ENCODE measurements at regions not wholly inside any gene's neighbourhood (a gene's known extent, or its start where the extent isn't known, plus 50 kb on each side); places are given as distances from the start of the nearest gene placed in this dataset.
A peak's percentile ranks its signal among the peaks of the same experiment; 100 is the strongest.
"Not testable (repeated sequence)": the region's sequence is repeated elsewhere in the genome, so short reads cannot be mapped to it uniquely, and the experiment has no call there.

DNA sequence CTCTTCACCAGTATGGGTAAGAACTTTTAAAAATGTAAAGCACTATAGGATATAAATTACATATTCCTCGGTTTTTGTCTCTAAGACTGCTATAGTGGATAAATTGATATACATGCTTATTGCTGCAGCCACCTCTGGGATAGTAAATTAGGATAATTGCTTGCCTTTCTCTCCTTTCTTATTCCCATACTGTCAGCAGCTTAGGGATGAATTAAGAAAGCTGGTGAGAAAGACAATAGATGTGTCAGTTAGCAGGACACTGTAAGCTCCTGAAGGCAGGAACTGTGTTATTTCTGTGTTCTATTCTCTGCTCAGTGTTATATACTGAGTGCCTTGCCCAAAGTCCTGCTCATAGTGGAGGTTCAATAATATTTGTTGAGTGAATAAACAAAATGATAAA lies 828.6 kb upstream of the ACVR2A start:
- no peaks in the 10 kb centered on the region for H3K4me1 ChIP-seq (ENCODE audit: control insufficient read depth, insufficient read depth, low read length)
- no peaks in the 10 kb centered on the region for H3K36me3 ChIP-seq (ENCODE audit: insufficient read depth, low read length)
- no peak overlapping the region for H3K4me3 ChIP-seq (ENCODE audit: low read length)
- H3K9ac ChIP-seq (ENCODE audit: low read depth, low read length): no peak overlapping the region
- H3K27me3 ChIP-seq (ENCODE audit: control insufficient read depth, insufficient read depth, low read length): no peaks in the 10 kb centered on the region
- H3K4me2 ChIP-seq (ENCODE audit: low read length): no peak overlapping the region
- H3K9me3 ChIP-seq (replicated peaks; ENCODE audit: low read length): no peaks in the 10 kb centered on the region

GRCh38 chr2:147015591-147015990 lies 829.2 kb upstream of the ACVR2A start:
- no peak overlapping the region for H3K9ac ChIP-seq (ENCODE audit: low read depth, low read length)
- no peak overlapping the region for H3K4me3 ChIP-seq (ENCODE audit: low read length)
- no peak overlapping the region for H3K4me2 ChIP-seq (ENCODE audit: low read length)
- no peaks in the 10 kb centered on the region for H3K36me3 ChIP-seq (ENCODE audit: insufficient read depth, low read length)
- H3K9me3 ChIP-seq (replicated peaks; ENCODE audit: low read length): no peaks in the 10 kb centered on the region
- no peaks in the 10 kb centered on the region for H3K27me3 ChIP-seq (ENCODE audit: control insufficient read depth, insufficient read depth, low read length)
- H3K4me1 ChIP-seq (ENCODE audit: control insufficient read depth, insufficient read depth, low read length): no peaks in the 10 kb centered on the region

DNA sequence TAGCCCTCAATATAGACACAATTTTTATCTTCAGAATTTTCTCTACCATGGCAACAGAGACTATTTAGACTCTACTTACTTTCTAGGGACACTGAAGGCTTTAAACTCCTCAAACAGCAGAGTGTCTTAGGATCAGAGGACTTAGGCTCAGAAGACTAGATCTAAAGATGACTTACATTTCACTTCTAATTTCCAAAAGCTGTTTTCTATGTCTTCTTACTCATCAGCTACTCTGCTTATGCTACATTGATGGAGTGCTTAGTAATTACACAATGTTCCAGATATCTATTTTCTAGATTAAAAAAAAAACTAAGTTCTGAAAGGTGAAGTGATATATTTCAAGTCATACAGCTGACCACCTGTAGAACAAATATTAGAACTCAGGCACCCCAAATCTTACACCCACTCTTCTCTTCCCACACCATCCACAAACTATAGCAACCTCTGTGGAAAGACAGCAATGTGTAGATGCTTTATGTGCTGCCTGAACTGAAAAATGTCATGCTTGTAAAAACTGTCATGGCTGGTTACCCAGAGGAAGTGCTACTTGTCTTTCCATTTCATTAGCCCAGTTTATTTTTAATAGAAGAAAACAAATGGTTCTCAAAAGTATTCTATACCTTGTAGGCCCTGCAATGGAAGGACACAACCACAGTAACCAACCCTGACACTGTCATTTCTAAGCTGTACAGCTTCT lies 831.0 kb upstream of the ACVR2A start:
- H3K4me3 ChIP-seq (ENCODE audit: low read length): no peak overlapping the region
- H3K9me3 ChIP-seq (replicated peaks; ENCODE audit: low read length): no peaks in the 10 kb centered on the region
- H3K4me2 ChIP-seq (ENCODE audit: low read length): no peak overlapping the region
- peaks cover under 1% of the 10 kb centered on the region for H3K4me1 ChIP-seq (ENCODE audit: control insufficient read depth, insufficient read depth, low read length)
- no peak overlapping the region for H3K9ac ChIP-seq (ENCODE audit: low read depth, low read length)
- no peaks in the 10 kb centered on the region for H3K36me3 ChIP-seq (ENCODE audit: insufficient read depth, low read length)
- H3K27me3 ChIP-seq (ENCODE audit: control insufficient read depth, insufficient read depth, low read length): no peaks in the 10 kb centered on the region

- no peaks in the 10 kb centered on the region for H3K9me3 ChIP-seq (replicated peaks; ENCODE audit: low read length)
- no peak overlapping the region for H3K9ac ChIP-seq (ENCODE audit: low read depth, low read length)
- no peaks in the 10 kb centered on the region for H3K36me3 ChIP-seq (ENCODE audit: insufficient read depth, low read length)
- H3K4me2 ChIP-seq (ENCODE audit: low read length): no peak overlapping the region
- peaks cover 18% of the 10 kb centered on the region for H3K4me1 ChIP-seq (ENCODE audit: control insufficient read depth, insufficient read depth, low read length)
- H3K4me3 ChIP-seq (ENCODE audit: low read length): no peak overlapping the region
- H3K27me3 ChIP-seq (ENCODE audit: control insufficient read depth, insufficient read depth, low read length): no peaks in the 10 kb centered on the region
Observed at GRCh38 chr2:147008481-147008880, 836.3 kb upstream of the ACVR2A start.

- H3K4me3 ChIP-seq (ENCODE audit: low read length): no peak overlapping the region
- no peaks in the 10 kb centered on the region for H3K9me3 ChIP-seq (replicated peaks; ENCODE audit: low read length)
- no peaks in the 10 kb centered on the region for H3K36me3 ChIP-seq (ENCODE audit: insufficient read depth, low read length)
- no peak overlapping the region for H3K9ac ChIP-seq (ENCODE audit: low read depth, low read length)
- H3K4me1 ChIP-seq (ENCODE audit: control insufficient read depth, insufficient read depth, low read length): peaks cover 18% of the 10 kb centered on the region
- no peaks in the 10 kb centered on the region for H3K27me3 ChIP-seq (ENCODE audit: control insufficient read depth, insufficient read depth, low read length)
- peak overlapping the region; percentile 18 for H3K4me2 ChIP-seq (ENCODE audit: low read length)
Observed at GRCh38 chr2:147006736-147007141, 838.1 kb upstream of the ACVR2A start.

DNA sequence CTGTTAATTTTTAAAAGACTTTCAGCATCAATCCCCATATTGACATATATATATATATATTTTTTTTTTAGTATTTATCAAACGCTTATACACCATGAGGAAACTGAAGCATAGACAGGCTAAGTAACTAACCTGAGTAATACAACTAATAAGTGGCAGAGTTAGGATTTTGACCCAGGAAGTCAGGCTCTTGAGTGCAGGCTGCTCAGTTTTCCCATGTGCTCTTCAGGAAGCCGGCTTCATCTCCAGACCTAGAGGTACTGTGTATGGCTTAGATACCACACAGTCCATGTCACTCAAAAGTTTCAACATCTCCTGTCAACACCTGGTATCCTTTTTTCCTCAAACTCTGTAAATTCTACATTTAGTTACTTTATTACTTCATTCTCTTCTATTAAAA lies 841.7 kb upstream of the ACVR2A start:
- Histone ChIP-seq H3K4me2 (ENCODE audit: low read length) (no peak overlapping the region), H3K27me3 (ENCODE audit: control insufficient read depth, insufficient read depth, low read length) (no peaks in the 10 kb centered on the region), H3K4me3 (ENCODE audit: low read length) (no peak overlapping the region), H3K9me3 (replicated peaks; ENCODE audit: low read length) (no peaks in the 10 kb centered on the region), H3K36me3 (ENCODE audit: insufficient read depth, low read length) (no peaks in the 10 kb centered on the region), H3K4me1 (ENCODE audit: control insufficient read depth, insufficient read depth, low read length) (peaks cover 11% of the 10 kb centered on the region), H3K9ac (ENCODE audit: low read depth, low read length) (no peak overlapping the region)

DNA sequence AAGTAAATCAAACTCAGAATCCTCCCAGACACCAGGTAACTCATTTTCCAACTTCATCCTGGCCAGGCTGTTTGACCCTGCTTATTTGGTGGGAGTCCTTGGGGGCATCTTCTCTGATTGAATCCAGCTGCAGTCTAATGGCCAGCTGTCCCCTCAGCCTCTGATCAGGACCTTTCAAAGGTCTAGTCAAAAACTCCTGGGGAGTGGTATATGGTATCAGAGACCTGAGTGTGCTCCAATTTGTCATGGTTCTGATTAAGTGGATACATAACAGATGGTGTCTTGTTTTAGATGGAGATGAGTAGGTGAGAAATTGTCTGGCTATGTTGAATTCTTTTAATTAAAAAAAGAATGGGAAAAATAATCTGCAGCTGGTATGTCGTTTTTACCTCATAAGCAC lies 842.6 kb upstream of the ACVR2A start:
- no peaks in the 10 kb centered on the region for H3K27me3 ChIP-seq (ENCODE audit: control insufficient read depth, insufficient read depth, low read length)
- no peak overlapping the region for H3K4me2 ChIP-seq (ENCODE audit: low read length)
- H3K9ac ChIP-seq (ENCODE audit: low read depth, low read length): no peak overlapping the region
- H3K4me1 ChIP-seq (ENCODE audit: control insufficient read depth, insufficient read depth, low read length): peaks cover 16% of the 10 kb centered on the region
- no peaks in the 10 kb centered on the region for H3K9me3 ChIP-seq (replicated peaks; ENCODE audit: low read length)
- H3K36me3 ChIP-seq (ENCODE audit: insufficient read depth, low read length): no peaks in the 10 kb centered on the region
- no peak overlapping the region for H3K4me3 ChIP-seq (ENCODE audit: low read length)

DNA sequence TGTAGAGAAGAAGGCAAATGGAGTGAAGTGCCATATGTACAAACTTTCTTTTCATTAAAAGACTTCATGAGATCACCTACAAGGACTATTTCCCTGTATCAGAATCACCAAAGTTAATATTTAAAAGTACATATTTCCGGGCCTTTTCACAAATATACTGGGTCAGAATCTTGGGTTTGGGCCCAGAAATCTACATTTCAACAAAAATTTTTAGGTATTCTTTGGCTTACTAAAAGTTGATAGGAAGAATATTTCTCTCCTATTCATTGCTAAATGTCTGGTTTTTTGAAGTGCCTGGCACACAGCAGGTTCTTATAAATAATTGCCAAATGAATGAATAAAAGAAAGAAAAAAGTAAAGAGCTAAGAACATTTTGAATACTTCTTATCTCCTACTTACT lies 843.8 kb upstream of the ACVR2A start:
- no peak overlapping the region for H3K9ac ChIP-seq (ENCODE audit: low read depth, low read length)
- no peak overlapping the region for H3K4me3 ChIP-seq (ENCODE audit: low read length)
- no peak overlapping the region for H3K4me2 ChIP-seq (ENCODE audit: low read length)
- no peaks in the 10 kb centered on the region for H3K27me3 ChIP-seq (ENCODE audit: control insufficient read depth, insufficient read depth, low read length)
- H3K4me1 ChIP-seq (ENCODE audit: control insufficient read depth, insufficient read depth, low read length): peaks cover 9% of the 10 kb centered on the region
- no peaks in the 10 kb centered on the region for H3K36me3 ChIP-seq (ENCODE audit: insufficient read depth, low read length)
- H3K9me3 ChIP-seq (replicated peaks; ENCODE audit: low read length): no peaks in the 10 kb centered on the region

DNA sequence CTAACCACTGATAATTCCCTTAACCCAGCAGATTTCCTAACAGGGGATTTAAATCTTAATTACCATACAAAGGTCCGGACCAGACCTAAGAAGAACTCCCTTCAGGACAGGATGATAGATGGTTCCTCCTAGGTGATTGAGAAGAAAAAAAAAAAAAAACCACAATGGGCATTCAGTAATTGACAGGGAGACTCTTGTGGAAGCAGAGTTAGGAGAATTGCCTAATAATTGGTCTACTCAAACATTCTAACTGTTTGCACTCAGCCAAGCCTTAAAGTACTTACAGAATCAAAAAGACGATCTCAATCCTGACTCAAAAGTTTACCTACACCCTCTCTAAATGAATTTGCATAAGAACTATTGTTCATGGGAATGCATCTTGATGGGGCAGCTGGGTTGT lies 844.7 kb upstream of the ACVR2A start:
- H3K27me3 ChIP-seq (ENCODE audit: control insufficient read depth, insufficient read depth, low read length); H3K36me3 ChIP-seq (ENCODE audit: insufficient read depth, low read length); H3K4me3 ChIP-seq (ENCODE audit: low read length); H3K9ac ChIP-seq (ENCODE audit: low read depth, low read length); H3K4me2 ChIP-seq (ENCODE audit: low read length); H3K9me3 ChIP-seq (replicated peaks; ENCODE audit: low read length); H3K4me1 ChIP-seq (ENCODE audit: control insufficient read depth, insufficient read depth, low read length): not testable (repeated sequence)

DNA sequence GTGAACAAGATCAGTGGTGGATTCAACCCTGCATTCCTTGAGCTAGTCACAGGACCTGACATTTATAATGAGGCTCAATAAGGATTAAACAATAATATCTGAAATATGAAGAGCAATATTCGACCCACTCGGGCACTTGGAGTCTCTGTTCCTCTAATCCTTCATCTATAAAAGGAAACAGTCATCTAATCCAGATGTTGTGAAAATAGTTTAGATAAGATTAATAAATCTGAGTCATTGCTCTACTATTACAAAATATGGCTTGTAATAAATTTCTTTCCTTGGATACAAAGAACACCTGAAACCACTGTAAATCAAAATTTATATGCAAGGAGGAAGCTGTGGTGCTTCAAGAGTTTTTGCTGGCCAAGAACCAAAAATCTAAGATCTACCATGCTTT lies 846.9 kb upstream of the ACVR2A start:
- Histone ChIP-seq H3K9ac (ENCODE audit: low read depth, low read length) (no peak overlapping the region), H3K4me2 (ENCODE audit: low read length) (no peak overlapping the region), H3K27me3 (ENCODE audit: control insufficient read depth, insufficient read depth, low read length) (no peaks in the 10 kb centered on the region), H3K9me3 (replicated peaks; ENCODE audit: low read length) (no peaks in the 10 kb centered on the region), H3K4me3 (ENCODE audit: low read length) (no peak overlapping the region), H3K36me3 (ENCODE audit: insufficient read depth, low read length) (no peaks in the 10 kb centered on the region), H3K4me1 (ENCODE audit: control insufficient read depth, insufficient read depth, low read length) (peaks cover 9% of the 10 kb centered on the region)

DNA sequence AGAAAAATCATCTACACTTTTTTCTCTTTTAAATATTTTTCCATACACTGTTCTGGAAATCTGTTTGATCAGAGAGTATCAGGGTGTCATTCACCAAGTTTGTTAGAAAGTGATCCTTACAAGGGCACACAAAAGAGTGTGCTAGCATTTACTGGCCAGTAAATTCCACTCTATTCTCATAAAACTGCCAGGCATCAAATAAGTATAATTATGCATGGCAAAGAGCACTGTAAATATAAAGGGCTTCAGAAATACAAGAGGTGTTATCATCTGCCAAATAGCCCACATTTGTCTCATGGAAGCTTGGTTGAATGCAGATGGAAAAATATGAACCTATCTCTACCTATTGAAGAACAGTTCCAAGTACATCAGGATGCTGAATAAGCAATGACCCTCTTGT lies 847.3 kb upstream of the ACVR2A start:
- H3K4me3 ChIP-seq (ENCODE audit: low read length): no peak overlapping the region

DNA sequence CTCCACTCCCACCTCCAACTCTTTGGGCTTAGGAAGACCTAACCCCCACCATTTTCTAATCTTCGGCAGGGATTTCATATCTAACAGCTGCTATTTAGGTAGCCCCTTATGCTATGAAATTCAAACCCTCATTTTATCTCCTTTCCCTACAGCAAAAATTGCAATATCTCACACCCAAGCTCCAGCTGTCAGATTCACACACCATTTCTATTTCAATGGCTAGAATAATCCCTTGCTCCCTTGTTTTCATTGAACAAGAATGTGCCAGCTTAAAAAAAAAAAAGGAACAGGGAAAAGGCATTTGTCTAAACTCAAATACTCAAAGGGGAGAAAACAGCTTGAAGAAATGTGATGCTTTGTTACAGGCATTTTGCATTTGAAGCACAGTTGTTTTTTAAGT lies 850.6 kb upstream of the ACVR2A start:
- Histone ChIP-seq H3K27me3 (ENCODE audit: control insufficient read depth, insufficient read depth, low read length) (no peaks in the 10 kb centered on the region), H3K4me2 (ENCODE audit: low read length) (no peak overlapping the region), H3K9ac (ENCODE audit: low read depth, low read length) (no peak overlapping the region), H3K9me3 (replicated peaks; ENCODE audit: low read length) (no peaks in the 10 kb centered on the region), H3K4me3 (ENCODE audit: low read length) (no peak overlapping the region), H3K4me1 (ENCODE audit: control insufficient read depth, insufficient read depth, low read length) (peaks cover 45% of the 10 kb centered on the region), H3K36me3 (ENCODE audit: insufficient read depth, low read length) (no peaks in the 10 kb centered on the region)

More for the DNA sequence above, 847.3 kb upstream of the ACVR2A start:
- Histone ChIP-seq H3K27me3 (ENCODE audit: control insufficient read depth, insufficient read depth, low read length) (no peaks in the 10 kb centered on the region), H3K9ac (ENCODE audit: low read depth, low read length) (no peak overlapping the region), H3K9me3 (replicated peaks; ENCODE audit: low read length) (no peaks in the 10 kb centered on the region), H3K36me3 (ENCODE audit: insufficient read depth, low read length) (no peaks in the 10 kb centered on the region), H3K4me1 (ENCODE audit: control insufficient read depth, insufficient read depth, low read length) (peaks cover 13% of the 10 kb centered on the region), H3K4me2 (ENCODE audit: low read length) (no peak overlapping the region)

Data from skeletal muscle satellite cell (primary cell).